ENCODE measurements at regions not wholly inside any gene's neighbourhood (a gene's known extent, or its start where the extent isn't known, plus 50 kb on each side); places are given as distances from the start of the nearest gene placed in this dataset.

DNA sequence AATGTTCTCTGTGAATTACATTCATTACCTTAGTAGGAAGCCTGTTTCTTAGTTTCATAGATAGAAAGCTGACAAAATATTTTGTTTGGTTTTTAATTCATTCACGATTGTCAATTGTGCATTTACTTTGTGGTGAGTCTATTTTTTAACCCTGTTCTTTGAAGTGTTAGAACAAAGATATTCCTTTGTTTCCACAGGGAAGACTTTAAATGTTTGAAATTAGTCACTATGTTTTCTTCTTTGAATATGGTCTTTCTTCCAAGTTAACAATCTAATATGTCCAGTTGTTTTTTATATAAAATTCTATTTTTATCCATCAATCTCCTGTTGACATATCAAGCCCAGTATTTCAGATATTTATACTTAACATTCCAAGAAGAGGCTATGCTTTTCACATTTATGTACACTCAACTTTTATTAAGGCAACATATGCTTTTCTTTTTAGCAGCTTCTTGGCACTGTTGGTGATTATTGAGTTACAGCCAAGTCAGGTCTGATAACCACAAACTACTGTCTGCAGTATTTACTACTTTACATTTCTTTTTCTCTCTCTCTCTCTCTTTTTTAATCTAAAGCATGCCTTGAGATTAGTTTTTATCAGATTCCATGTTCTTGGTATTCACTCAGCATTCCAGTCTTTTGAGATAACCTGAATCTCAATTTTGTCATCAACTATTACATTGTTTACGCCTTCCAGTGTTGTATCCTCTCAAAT, 812.8 kb upstream of the SLC10A2 start:
- POLR2A ChIA-PET, result no interaction called here
- ATAC-seq, result no peak
- no peaks in the 10 kb centered on the region for H3K4me1 Mint-ChIP-seq (ENCODE audit: low read depth)
- H3K4me3 Mint-ChIP-seq, result no peak overlapping the region
- no peak for DNase-seq
- TF ChIP-seq, protein P1, sequence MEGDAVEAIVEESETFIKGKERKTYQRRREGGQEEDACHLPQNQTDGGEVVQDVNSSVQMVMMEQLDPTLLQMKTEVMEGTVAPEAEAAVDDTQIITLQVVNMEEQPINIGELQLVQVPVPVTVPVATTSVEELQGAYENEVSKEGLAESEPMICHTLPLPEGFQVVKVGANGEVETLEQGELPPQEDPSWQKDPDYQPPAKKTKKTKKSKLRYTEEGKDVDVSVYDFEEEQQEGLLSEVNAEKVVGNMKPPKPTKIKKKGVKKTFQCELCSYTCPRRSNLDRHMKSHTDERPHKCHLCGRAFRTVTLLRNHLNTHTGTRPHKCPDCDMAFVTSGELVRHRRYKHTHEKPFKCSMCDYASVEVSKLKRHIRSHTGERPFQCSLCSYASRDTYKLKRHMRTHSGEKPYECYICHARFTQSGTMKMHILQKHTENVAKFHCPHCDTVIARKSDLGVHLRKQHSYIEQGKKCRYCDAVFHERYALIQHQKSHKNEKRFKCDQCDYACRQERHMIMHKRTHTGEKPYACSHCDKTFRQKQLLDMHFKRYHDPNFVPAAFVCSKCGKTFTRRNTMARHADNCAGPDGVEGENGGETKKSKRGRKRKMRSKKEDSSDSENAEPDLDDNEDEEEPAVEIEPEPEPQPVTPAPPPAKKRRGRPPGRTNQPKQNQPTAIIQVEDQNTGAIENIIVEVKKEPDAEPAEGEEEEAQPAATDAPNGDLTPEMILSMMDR (IDR thresholded peaks at IDR 0.05), result no peak
- no peaks in the 10 kb centered on the region for H3K27me3 Mint-ChIP-seq
- intact Hi-C loops (cut with micrococcal nuclease), result no loop called here
- peaks cover 1% of the 10 kb centered on the region for H3K9me3 Mint-ChIP-seq
- H3K27ac Mint-ChIP-seq, result no peak overlapping the region
- no peaks in the 10 kb centered on the region for H3K36me3 Mint-ChIP-seq (ENCODE audit: low read depth)
- CTCF ChIA-PET, result no interaction called here

DNA sequence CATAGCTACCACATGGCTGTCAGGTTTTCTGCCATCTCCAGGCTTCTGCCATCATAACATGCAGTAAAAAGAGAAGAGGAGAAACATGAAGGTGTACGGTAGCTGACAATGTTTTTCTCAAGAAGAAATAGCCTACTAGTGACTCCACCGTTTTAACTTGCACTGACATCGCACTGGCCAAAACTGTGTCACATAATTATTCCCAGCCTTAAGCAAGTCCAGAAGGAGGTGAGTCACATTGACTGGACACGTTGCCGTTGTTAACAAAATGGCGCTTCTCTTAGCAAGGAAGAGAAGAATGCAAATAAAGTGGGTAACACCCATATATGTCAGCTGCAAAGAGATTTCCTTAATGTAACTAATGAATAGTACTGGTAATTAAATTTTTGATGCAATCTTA, 810.4 kb upstream of the SLC10A2 start:
- POLR2A ChIA-PET, result no interaction called here
- no peak for ATAC-seq
- no peak overlapping the region for H3K4me3 Mint-ChIP-seq
- peaks cover 4% of the 10 kb centered on the region for H3K9me3 Mint-ChIP-seq
- no peaks in the 10 kb centered on the region for H3K4me1 Mint-ChIP-seq (ENCODE audit: low read depth)
- no peaks in the 10 kb centered on the region for H3K27me3 Mint-ChIP-seq
- no peak for DNase-seq
- H3K27ac Mint-ChIP-seq, result no peak overlapping the region
- CTCF ChIA-PET, result no interaction called here
- intact Hi-C loops (cut with micrococcal nuclease), result no loop called here
- TF ChIP-seq, protein P1 (IDR thresholded peaks at IDR 0.05), result no peak
- no peaks in the 10 kb centered on the region for H3K36me3 Mint-ChIP-seq (ENCODE audit: low read depth)

DNA sequence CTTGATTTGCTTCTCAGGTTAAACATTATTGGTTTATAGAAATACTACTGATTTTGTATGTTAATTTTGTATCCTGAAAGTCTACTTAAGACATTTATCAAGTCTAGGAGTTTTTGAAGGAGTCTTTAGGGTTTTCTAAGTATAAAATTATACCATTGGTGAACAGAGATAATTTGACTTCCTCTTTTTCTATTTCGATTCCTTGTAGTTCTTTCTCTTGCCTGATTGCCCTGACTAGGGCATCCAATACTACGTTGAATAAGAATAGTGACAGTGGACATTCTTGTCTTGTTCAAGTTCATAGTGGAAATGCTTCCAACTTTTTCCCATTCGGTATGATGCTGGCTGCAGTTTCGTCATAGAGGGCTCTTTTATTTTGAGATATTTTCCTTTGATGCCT, 807.5 kb upstream of the SLC10A2 start:
- TF ChIP-seq, protein P1 (IDR thresholded peaks at IDR 0.05), result no peak
- DNase-seq (no peak), ATAC-seq (no peak)
- Mint-ChIP-seq H3K27me3 (no peaks in the 10 kb centered on the region), H3K4me3 (no peak overlapping the region), H3K9me3 (peaks cover 8% of the 10 kb centered on the region), H3K36me3 (ENCODE audit: low read depth) (no peaks in the 10 kb centered on the region), H3K4me1 (ENCODE audit: low read depth) (no peaks in the 10 kb centered on the region), H3K27ac (no peak overlapping the region)
- intact Hi-C loops (cut with micrococcal nuclease), result no loop called here
- ChIA-PET CTCF (no interaction called here), POLR2A (no interaction called here)

DNA sequence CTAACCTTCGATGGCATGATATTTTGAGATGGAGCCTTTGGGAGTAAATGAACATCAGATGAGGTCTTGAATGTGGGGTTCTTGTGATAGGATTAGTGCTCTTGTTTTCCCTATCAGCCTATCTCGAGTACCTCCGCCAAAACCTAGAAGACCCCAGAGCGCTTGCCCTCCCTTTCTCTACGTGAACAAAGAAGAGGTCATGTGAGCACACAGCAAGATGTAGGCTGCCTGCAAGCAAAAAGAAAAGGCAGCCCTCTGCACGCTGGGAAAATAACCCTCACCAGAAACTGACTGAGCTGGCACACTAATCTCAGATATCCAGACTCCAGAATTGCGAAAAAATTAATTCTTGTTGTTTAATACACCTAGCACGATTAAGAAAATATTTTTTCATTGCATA, 799.8 kb upstream of the SLC10A2 start:
- H3K4me1 Mint-ChIP-seq (ENCODE audit: low read depth), result no peaks in the 10 kb centered on the region

DNA sequence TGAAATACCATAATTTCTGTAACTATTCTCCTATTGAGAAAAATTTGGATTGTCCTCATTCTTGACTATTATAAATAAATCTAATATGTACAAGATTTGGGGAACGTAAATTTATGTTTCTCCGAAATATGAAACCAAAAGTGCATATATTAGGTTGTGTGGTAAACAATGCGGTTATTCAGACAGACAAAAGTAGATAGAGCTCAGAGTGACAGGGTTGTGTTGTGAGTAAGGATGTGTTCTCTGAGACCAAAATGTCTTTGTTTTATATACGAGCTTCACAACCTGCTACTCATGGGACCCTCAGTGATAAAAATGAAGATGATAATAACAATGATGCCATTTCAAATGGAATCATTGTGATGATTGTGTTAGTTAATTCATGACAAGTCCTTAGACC, 796.3 kb upstream of the SLC10A2 start:
- no peaks in the 10 kb centered on the region for H3K36me3 Mint-ChIP-seq (ENCODE audit: low read depth)
- no peaks in the 10 kb centered on the region for H3K4me1 Mint-ChIP-seq (ENCODE audit: low read depth)
- ChIA-PET POLR2A (no interaction called here), CTCF (no interaction called here)
- ATAC-seq, result no peak
- intact Hi-C loops (cut with micrococcal nuclease), result no loop called here
- DNase-seq, result no peak
- no peak overlapping the region for H3K4me3 Mint-ChIP-seq
- no peak overlapping the region for H3K27ac Mint-ChIP-seq
- no peaks in the 10 kb centered on the region for H3K27me3 Mint-ChIP-seq
- TF ChIP-seq, protein P1 (IDR thresholded peaks at IDR 0.05), result no peak
- peaks cover 2% of the 10 kb centered on the region for H3K9me3 Mint-ChIP-seq

More for the DNA sequence above, 799.8 kb upstream of the SLC10A2 start:
- Mint-ChIP-seq H3K36me3 (ENCODE audit: low read depth) (no peaks in the 10 kb centered on the region), H3K27ac (no peak overlapping the region), H3K9me3 (peaks cover 7% of the 10 kb centered on the region), H3K4me3 (no peak overlapping the region), H3K27me3 (no peaks in the 10 kb centered on the region)
- CTCF ChIA-PET, result no interaction called here
- POLR2A ChIA-PET, result no interaction called here
- ATAC-seq (no peak), DNase-seq (no peak)
- intact Hi-C loops (cut with micrococcal nuclease), result no loop called here
- TF ChIP-seq, protein P1 (IDR thresholded peaks at IDR 0.05), result no peak

Measured in activated CD8-positive, alpha-beta T cell treated with anti-CD3 and anti-CD28 coated beads for 36 hours (primary cell).